Osteocyte (in vitro differentiated cells): ENCODE measurements at regions not wholly inside any gene's neighbourhood (a gene's known extent, or its start where the extent isn't known, plus 50 kb on each side); places are given as distances from the start of the nearest gene placed in this dataset.

ENCODE experiments used
- DNase-seq: peaks from one replicate; pipeline ENCODE4 v3.0.0; 2021; ENCODE audit warnings: mixed read lengths; ENCODE audit not compliant: unreplicated experiment; ENCODE audit errors: extremely low spot score
- H3K27ac Mint-ChIP-seq: one replicate; pipeline ENCODE4 v1.8.0; 2021; ENCODE audit warnings: mild to moderate bottlenecking, mixed read lengths; ENCODE audit not compliant: unreplicated experiment
- H3K27me3 Mint-ChIP-seq: one replicate; pipeline ENCODE4 v1.8.0; 2021; ENCODE audit warnings: mixed read lengths; ENCODE audit not compliant: unreplicated experiment
- H3K36me3 Mint-ChIP-seq: one replicate; pipeline ENCODE4 v1.8.0; 2021; ENCODE audit warnings: mixed read lengths; ENCODE audit not compliant: unreplicated experiment
- H3K4me1 Mint-ChIP-seq: one replicate; pipeline ENCODE4 v1.8.0; 2021; ENCODE audit warnings: mixed read lengths; ENCODE audit not compliant: unreplicated experiment
- H3K4me3 Mint-ChIP-seq: one replicate; pipeline ENCODE4 v1.8.0; 2021; ENCODE audit warnings: mild to moderate bottlenecking, moderate library complexity, mixed read lengths; ENCODE audit not compliant: unreplicated experiment
- H3K9me3 Mint-ChIP-seq: one replicate; pipeline ENCODE4 v1.8.0; 2021; ENCODE audit warnings: mixed read lengths; ENCODE audit not compliant: unreplicated experiment
- TF ChIP-seq, protein P1 (sequence below): fragments of 200-600 bp; sonication (generic); IDR thresholded peaks from 2 replicates; pipeline ENCODE4 v1.5.0; 2021; ENCODE audit warnings: antibody characterized with exemption, mild to moderate bottlenecking, moderate library complexity

DNA sequence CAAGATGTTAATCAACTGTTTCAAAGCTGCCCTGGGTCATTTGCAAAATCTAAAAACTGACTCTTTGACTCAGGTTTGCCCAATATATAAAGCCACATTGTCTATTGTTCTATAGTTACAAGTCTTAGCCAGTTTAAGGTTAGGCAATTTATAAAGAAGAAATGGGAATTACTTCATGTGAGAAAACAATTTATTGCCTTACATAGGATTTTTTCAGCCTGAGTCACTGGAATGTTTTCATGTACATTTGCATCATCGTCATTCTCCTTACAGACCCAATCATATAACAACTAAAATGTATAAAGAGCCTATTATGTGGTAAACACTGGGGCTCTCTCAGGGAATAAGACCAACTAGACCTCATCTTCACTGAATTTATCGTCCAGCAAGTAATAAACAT is 100.3 kb upstream of the PLEKHG7 start:
- no peak overlapping the region for H3K4me3 Mint-ChIP-seq
- H3K9me3 Mint-ChIP-seq, result peaks cover 9% of the 10 kb centered on the region
- TF ChIP-seq, protein P1, sequence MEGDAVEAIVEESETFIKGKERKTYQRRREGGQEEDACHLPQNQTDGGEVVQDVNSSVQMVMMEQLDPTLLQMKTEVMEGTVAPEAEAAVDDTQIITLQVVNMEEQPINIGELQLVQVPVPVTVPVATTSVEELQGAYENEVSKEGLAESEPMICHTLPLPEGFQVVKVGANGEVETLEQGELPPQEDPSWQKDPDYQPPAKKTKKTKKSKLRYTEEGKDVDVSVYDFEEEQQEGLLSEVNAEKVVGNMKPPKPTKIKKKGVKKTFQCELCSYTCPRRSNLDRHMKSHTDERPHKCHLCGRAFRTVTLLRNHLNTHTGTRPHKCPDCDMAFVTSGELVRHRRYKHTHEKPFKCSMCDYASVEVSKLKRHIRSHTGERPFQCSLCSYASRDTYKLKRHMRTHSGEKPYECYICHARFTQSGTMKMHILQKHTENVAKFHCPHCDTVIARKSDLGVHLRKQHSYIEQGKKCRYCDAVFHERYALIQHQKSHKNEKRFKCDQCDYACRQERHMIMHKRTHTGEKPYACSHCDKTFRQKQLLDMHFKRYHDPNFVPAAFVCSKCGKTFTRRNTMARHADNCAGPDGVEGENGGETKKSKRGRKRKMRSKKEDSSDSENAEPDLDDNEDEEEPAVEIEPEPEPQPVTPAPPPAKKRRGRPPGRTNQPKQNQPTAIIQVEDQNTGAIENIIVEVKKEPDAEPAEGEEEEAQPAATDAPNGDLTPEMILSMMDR, result no peak
- peaks cover 12% of the 10 kb centered on the region for H3K4me1 Mint-ChIP-seq
- H3K27ac Mint-ChIP-seq, result peak overlapping the region; percentile 42
- no peaks in the 10 kb centered on the region for H3K36me3 Mint-ChIP-seq
- no peaks in the 10 kb centered on the region for H3K27me3 Mint-ChIP-seq
- DNase-seq, result no peak

DNA sequence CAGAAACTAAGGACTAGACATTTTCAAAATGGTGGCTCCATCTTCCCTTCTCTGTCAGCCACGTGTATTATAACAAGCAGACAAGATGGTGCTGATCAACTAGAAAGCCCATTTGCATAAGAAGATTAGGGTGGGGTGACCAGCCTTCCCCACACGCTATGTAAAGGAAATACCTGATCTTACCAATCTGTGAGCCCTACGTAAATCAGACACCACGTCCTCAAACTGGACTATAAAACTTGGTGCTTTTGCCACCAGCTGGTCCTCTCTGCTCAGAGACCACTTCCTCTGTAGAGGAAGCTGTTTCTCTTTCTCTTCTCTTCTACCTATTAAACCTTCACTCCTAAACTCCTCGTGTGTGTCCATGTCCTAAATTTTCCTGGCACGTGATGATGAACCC is 101.1 kb upstream of the PLEKHG7 start:
- TF ChIP-seq, protein P1, result no peak
- Mint-ChIP-seq H3K36me3 (no peaks in the 10 kb centered on the region), H3K4me1 (peaks cover 14% of the 10 kb centered on the region), H3K4me3 (no peak overlapping the region), H3K27me3 (no peaks in the 10 kb centered on the region), H3K9me3 (peaks cover 9% of the 10 kb centered on the region), H3K27ac (no peak overlapping the region)
- no peak for DNase-seq

DNA sequence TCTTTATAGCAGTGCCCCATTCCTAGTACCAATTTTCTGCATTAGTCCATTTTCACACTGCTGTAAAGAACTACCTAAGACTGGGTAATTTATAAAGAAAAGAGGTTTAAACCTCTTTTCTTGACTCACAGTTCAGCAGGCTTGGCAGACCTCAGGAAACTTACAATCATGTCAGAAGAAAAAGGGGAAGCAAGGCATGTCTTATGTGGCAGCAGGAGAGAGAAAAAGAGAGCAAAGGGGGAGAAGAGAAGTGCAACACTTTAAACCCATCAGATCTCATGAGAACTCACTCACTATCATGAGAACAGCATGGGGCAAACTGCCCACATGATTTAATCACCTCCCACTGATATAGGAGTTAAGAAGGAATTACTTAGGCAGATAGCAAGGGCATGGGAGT is 101.6 kb upstream of the PLEKHG7 start:
- no peak overlapping the region for H3K27ac Mint-ChIP-seq
- H3K9me3 Mint-ChIP-seq, result peaks cover 9% of the 10 kb centered on the region
- DNase-seq, result no peak
- H3K4me1 Mint-ChIP-seq, result peaks cover 16% of the 10 kb centered on the region
- TF ChIP-seq, protein P1, result no peak
- H3K27me3 Mint-ChIP-seq, result no peaks in the 10 kb centered on the region
- H3K4me3 Mint-ChIP-seq, result no peak overlapping the region
- H3K36me3 Mint-ChIP-seq, result no peaks in the 10 kb centered on the region

DNA sequence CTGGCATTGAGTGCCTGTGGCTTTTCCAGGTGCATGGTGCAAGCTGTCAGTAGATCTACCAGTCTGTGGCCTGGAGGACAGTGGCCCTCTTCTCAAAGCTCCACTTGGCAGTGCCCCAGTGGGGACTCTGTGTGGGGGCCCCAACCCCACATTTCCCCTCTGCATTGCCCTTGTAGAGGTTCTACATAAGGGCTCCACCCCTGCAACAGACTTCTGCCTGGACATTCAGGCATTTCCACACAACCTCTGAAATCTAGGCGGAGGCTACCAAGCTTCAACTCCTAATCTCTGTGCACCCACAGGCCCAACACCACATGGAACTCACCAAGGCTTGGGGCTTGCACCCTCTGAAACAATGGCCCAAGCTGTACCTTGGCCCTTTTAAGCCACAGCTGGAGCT is 102.7 kb upstream of the PLEKHG7 start:
- TF ChIP-seq, protein P1, result no peak
- Mint-ChIP-seq H3K27ac (no peak overlapping the region), H3K27me3 (no peaks in the 10 kb centered on the region), H3K4me3 (no peak overlapping the region), H3K36me3 (no peaks in the 10 kb centered on the region), H3K4me1 (peaks cover 17% of the 10 kb centered on the region), H3K9me3 (peaks cover 9% of the 10 kb centered on the region)
- DNase-seq, result no peak

DNA sequence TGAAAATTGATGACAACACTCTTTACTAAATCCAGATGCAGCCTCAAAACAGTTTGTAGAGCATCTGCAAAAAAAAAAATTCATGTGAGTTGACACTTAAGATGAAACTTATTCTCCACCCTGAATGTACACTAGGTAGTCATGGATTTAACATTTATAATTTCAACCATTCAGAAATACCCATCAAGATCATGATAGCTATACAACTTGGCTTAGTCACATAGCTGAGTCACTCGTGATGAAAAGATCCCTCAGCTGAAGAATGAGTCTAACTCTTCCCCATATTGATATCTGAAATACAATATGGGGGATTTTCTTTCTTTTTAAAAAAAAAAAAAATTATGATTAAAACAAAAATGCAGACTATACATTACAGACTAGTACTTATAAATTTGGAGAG is 104.8 kb upstream of the PLEKHG7 start:
- H3K4me1 Mint-ChIP-seq, result peaks cover 25% of the 10 kb centered on the region
- no peak for DNase-seq
- TF ChIP-seq, protein P1, result no peak
- H3K4me3 Mint-ChIP-seq, result no peak overlapping the region
- H3K36me3 Mint-ChIP-seq, result no peaks in the 10 kb centered on the region
- no peak overlapping the region for H3K27ac Mint-ChIP-seq
- H3K27me3 Mint-ChIP-seq, result no peaks in the 10 kb centered on the region
- H3K9me3 Mint-ChIP-seq, result peaks cover 9% of the 10 kb centered on the region
